GM20000 (cell line): ENCODE measurements at regions not wholly inside any gene's neighbourhood (a gene's known extent, or its start where the extent isn't known, plus 50 kb on each side); places are given as distances from the start of the nearest gene placed in this dataset.

Source experiments
- DNase-seq: peaks from one replicate; pipeline ENCODE4 v3.0.0; 2012; ENCODE audit warnings: low spot score
- TF ChIP-seq, protein P1 (sequence below): IDR thresholded peaks from 2 replicates; pipeline ENCODE4 v1.5.1; 2012; ENCODE audit warnings: mild to moderate bottlenecking, control low read depth; ENCODE audit errors: extremely low read depth, missing control alignments

DNA sequence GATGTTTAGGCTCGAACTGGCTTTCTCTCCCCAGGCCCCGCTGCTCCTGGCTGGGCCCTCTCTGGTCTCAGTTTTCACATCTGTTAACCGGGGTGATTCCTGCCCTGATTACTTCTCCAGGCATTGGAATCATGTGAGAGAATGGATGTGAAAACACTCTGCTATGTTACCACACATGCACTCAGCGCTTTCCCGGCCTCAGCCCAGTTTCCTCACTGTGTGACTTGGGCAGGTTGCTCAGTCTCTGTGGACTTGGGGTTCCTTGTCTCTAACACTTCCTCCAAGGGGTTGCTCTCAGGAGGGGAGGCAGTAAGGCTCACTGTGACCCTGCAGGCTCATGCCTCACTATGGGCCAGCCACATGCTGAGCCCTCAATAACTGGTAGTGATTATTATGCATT lies 230.4 kb upstream of the HS6ST1 start:
- DNase-seq, result no peak

DNA sequence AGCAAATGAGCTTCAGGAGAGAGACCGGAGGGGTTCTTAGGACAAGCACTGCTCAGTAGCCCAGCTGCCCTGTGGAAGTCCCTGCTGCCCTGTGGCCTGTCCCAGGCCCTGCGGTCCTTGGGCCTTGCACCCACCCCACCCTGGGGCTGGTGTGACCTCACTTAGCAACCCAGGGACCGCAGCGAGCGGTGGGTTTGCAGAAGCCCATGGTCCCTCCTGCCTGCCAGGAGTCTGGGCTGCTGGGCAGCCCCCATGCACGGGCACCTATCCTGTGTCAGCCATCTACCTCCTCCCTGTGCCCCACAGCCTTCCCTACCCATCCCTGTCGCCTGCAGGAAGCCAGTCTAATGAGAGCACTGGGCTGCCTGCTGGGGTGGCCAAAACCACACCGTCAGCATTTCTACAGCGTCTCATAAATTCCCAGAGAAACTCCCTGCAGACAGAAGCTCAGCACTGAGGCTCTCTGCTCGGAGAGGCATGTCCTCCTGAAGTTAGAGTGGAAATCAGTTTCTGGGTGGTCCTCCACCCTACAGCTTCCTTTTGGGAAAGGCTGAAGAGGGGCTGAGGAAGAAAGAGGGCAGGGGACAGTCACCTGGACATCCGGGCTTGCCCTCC lies 231.1 kb upstream of the HS6ST1 start:
- DNase-seq, result no peak
- TF ChIP-seq, protein P1, sequence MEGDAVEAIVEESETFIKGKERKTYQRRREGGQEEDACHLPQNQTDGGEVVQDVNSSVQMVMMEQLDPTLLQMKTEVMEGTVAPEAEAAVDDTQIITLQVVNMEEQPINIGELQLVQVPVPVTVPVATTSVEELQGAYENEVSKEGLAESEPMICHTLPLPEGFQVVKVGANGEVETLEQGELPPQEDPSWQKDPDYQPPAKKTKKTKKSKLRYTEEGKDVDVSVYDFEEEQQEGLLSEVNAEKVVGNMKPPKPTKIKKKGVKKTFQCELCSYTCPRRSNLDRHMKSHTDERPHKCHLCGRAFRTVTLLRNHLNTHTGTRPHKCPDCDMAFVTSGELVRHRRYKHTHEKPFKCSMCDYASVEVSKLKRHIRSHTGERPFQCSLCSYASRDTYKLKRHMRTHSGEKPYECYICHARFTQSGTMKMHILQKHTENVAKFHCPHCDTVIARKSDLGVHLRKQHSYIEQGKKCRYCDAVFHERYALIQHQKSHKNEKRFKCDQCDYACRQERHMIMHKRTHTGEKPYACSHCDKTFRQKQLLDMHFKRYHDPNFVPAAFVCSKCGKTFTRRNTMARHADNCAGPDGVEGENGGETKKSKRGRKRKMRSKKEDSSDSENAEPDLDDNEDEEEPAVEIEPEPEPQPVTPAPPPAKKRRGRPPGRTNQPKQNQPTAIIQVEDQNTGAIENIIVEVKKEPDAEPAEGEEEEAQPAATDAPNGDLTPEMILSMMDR, result no peak

More for the DNA sequence above, 230.4 kb upstream of the HS6ST1 start:
- TF ChIP-seq, protein P1, result no peak

DNA sequence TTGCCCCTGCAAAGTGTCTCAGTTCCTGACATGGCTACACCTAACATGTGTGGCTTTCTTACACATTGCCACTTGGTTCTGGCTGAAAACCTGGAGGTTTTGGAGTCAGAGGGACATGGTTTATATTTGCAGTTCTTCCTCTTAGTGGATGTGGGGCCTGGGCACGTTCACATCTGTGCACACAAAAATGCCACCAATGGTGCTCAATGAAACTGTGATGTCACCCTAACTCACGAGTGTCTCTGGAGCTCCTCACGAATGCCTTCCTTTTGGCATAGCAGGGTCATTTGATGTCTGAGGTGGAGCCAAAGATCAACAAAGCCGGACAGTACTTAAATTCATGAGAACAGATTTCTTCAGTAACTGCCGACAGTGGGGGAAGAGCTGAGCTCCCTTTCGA lies 231.7 kb upstream of the HS6ST1 start:
- TF ChIP-seq, protein P1, result no peak

DNA sequence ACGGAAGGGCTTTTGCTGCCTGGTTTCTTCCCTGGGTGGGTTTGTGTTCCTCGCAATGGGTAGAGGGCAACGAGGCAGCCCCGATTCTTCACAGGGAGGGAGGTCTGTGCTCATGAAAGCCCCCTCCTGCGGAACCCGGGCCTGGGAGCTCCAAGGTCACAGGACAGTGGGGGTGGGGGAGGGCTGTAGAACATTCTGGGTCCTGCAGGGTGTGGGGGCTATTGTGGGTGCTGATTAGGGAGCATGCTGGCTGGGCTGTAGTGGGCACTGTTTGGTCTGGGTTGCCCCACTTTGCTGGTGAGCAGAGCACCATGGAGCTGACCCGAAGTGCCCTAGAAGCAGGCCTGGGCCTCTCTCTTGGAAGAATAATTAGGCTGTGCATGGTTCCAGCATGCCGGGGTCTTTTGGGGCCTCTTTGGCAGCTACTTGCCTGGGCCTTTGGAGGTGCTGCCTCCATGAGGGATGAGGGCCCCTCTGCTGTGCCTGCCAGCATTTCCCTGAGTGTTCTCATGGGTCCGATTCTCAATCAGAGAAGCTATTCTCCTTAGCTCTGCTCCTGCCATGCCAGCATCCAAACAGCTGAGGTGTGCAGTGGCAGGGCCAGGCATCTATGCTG lies 232.2 kb upstream of the HS6ST1 start:
- TF ChIP-seq, protein P1, result no peak
- no peak for DNase-seq

More for the DNA sequence above, 231.7 kb upstream of the HS6ST1 start:
- DNase-seq, result no peak

DNA sequence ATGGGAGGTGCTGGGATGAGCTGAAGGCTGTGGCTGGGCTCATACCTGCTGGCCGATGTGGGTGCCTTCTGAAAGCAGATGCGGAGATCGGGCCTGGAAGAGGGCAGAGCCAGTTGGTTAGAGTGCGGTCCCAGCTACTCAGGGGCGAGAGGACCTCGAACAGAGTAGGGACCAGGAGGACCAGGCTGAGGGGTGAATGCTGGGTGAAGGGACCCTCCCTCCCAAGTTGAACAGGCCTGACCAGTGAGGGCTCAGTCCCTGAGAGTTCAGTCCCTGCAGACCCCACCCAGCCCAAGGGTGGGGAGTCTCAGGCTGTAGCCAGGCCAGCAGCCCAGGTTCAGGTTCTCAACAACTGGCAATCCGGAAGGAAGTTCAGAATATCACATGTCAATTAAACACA lies 232.8 kb upstream of the HS6ST1 start:
- TF ChIP-seq, protein P1, result no peak
- DNase-seq, result no peak

DNA sequence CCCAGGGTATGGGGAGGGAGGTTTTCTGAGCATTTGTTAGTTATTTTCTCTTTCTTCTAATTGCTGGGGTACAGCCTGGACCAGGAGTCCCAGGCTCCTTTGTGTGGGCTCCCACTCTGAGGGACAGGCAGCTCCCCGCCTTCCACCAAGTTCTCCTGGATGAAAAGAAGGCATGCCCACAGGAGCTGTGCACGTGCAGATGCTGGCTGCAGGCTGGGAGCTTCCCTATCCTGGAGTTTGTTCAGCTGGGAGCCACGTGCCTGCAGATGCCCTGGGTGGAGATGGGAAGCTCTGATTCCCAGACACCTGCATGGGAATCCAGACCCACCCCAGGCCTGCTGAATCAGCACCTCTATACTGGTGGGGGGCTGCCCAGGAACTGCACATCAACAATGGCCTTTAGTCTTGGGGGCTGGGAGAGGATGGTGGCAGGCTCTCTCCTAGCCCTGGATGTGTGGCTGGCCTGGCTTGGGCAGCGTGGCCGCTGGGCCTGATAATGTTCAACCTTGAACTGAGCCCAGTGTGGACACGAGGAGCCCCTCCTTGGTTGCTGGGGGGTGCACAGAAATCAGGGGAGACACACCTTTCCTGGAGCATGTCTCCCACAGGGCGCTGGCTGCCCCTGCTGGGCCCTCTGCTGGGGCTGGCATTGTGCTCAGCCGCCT lies 233.6 kb upstream of the HS6ST1 start:
- no peak for DNase-seq
- TF ChIP-seq, protein P1, result no peak

DNA sequence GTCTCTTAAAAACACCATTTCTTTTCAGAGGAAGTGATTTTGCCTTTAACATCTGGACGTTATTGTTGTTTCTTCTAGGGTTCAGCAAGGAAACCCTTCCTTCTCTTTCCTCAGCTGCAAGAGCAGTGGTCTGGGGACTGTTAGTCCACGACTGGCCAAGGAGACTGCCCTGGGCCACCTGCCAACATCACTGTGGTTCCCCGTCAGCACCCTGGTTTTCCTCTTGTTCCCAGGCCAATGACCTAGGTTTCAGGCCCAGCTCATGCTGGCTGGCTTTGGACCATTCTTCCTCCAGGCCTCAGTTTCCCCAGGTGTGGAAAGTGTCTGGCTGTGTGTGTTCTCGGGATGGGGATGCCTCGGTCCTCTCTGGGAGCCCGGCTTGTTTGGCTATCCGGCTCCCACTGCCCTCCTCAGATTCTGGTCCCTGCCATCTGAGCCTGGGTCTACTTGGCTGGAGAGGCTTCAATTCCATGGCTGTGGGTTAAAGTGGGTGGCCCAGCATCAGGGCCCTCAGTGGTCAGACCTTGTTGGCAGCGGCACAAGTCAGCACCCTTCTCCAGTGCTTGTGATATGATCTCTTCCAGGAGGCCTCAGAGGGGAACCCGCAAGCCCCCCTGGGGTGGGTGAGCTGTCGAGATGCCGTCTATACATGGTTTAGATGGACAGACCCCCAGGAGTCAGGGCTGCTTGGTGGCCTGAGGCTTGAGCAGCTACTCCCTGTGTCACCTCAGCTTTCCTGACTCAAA lies 234.3 kb upstream of the HS6ST1 start:
- TF ChIP-seq, protein P1, result no peak
- no peak for DNase-seq
